ENCODE measurements at regions not wholly inside any gene's neighbourhood (a gene's known extent, or its start where the extent isn't known, plus 50 kb on each side); places are given as distances from the start of the nearest gene placed in this dataset.

DNA sequence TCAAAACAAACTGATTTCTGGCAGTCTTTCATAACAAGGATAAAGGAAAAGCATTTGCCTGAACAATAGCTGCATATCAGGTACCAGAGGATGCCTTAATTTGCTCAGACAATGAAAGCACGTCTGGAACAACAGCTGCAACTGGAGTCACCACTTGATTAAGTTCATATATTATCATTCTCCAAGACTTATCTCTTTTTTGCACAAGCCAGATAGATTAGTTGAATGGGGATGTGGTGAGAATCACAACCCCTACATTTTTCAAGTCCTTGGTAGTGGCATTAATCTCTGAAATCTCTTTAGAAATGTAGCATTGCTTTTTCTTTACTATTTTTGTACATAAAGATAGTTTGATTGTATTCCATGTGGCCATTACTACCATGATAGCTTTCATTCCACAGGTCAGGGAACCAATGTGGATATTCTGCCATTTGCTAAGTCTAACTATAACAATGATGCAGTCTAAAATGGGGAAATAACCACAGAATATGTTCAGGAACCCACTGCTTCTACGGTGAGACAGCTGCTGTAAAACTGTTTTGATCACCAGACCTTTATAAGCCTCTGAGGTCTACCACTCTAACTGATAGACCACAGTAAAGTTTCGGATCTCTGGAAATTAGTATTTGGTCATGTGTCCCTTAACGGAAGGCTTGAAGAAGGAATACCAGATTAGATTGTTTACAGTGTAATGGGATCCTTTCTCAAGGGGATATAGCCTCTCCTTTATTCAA is 1176.2 kb downstream of the DNAJB9 start:
- TF ChIP-seq ESRRG (CRISPR knock-in tag; IDR thresholded peaks at IDR 0.05) (no peak), ZFP30 (CRISPR knock-in tag; IDR thresholded peaks at IDR 0.05) (no peak), ZFP3 (CRISPR knock-in tag; IDR thresholded peaks at IDR 0.05) (no peak), SNAI2 (CRISPR knock-in tag; IDR thresholded peaks at IDR 0.05) (no peak)
- TF ChIP-seq, protein P1, sequence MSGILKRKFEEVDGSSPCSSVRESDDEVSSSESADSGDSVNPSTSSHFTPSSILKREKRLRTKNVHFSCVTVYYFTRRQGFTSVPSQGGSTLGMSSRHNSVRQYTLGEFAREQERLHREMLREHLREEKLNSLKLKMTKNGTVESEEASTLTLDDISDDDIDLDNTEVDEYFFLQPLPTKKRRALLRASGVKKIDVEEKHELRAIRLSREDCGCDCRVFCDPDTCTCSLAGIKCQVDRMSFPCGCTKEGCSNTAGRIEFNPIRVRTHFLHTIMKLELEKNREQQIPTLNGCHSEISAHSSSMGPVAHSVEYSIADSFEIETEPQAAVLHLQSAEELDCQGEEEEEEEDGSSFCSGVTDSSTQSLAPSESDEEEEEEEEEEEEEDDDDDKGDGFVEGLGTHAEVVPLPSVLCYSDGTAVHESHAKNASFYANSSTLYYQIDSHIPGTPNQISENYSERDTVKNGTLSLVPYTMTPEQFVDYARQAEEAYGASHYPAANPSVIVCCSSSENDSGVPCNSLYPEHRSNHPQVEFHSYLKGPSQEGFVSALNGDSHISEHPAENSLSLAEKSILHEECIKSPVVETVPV (CRISPR knock-in tag; IDR thresholded peaks at IDR 0.05): no peak

Data from SK-N-SH treated with all-trans-retinoic acid at 6 μM for 48 hours (cell line).